GM12878 (cell line): ENCODE measurements at regions not wholly inside any gene's neighbourhood (a gene's known extent, or its start where the extent isn't known, plus 50 kb on each side); places are given as distances from the start of the nearest gene placed in this dataset.

Experiments
- ATAC-seq: fragments of 200-7000 bp; cut with Tn5 transposase; 3 replicates; pipeline ENCODE4 v1.9.1; 2020; ENCODE audit warnings: mild to moderate bottlenecking, moderate library complexity
- BruUV-seq: library from RNA; stranded (reverse); fragments of 400-500 nt; replicated peaks from 2 replicates; lab custom pipeline; 2021; lab: Mats Ljungman, UMichigan
- CTCF ChIA-PET: fragments of 300-600 bp; sonication (Branson Sonifier 250); formaldehyde crosslinking; extraction: SDS; loops from one replicate; lab custom pipeline; 2021; ENCODE audit warnings: inconsistent platforms; lab: Yijun Ruan, JAX
- POLR2A ChIA-PET: fragments of 350-600 bp; formaldehyde crosslinking; extraction: SDS; loops from one replicate; lab custom pipeline; 2021; ENCODE audit warnings: inconsistent platforms; lab: Charles Lee
- RAD21 ChIA-PET: fragments of 300-600 bp; sonication (Branson Sonifier 250); formaldehyde crosslinking; loops from one replicate; lab custom pipeline; 2023; ENCODE audit warnings: antibody characterized with exemption; ENCODE audit not compliant: unreplicated experiment; lab: Charles Lee
- SMC1A ChIA-PET: fragments of 300-600 bp; sonication (Branson Sonifier 250); formaldehyde crosslinking; loops from one replicate; lab custom pipeline; 2023; ENCODE audit not compliant: unreplicated experiment, uncharacterized antibody; lab: Charles Lee
- DNase-seq: peaks from one replicate; pipeline ENCODE4 v3.0.0-alpha.2; 2011; ENCODE audit warnings: low read depth, low spot score
- FAIRE-seq: peaks from 3 replicates; lab custom pipeline; 2011; peaks lifted over from hg19 to GRCh38; lab: Jason Lieb, UNC
- H2AFZ ChIP-seq: 2 replicates; pipeline ENCODE4 v1.6.0; 2011; ENCODE audit warnings: low read depth, low read length, control low read depth; ENCODE audit not compliant: control insufficient read depth
- H3K27ac ChIP-seq: 2 replicates; pipeline ENCODE4 v1.5.1; 2011; ENCODE audit warnings: control low read depth; ENCODE audit not compliant: control insufficient read depth, insufficient read depth
- H3K27me3 ChIP-seq, 2 experiments: replicated peaks in 1 of 2; 2 replicates each; pipeline versions ENCODE4 v1.6.0 to v1.6.1; 2011; ENCODE audit warnings: low read length in 1 of 2; ENCODE audit not compliant: control insufficient read depth in 2 of 2, insufficient read depth in 2 of 2
- H3K36me3 ChIP-seq, 2 experiments: 2 replicates each; pipeline ENCODE4 v1.5.1; 2011; ENCODE audit warnings: low read length in 1 of 2; ENCODE audit not compliant: control insufficient read depth in 2 of 2, insufficient read depth in 2 of 2
- H3K4me1 ChIP-seq: 2 replicates; pipeline ENCODE4 v1.6.1; 2011; ENCODE audit warnings: mild to moderate bottlenecking, low read length, moderate library complexity, mixed read lengths; ENCODE audit not compliant: control insufficient read depth, insufficient read depth
- H3K4me2 ChIP-seq: 2 replicates; pipeline ENCODE4 v1.6.0; 2011; ENCODE audit warnings: control low read depth; ENCODE audit not compliant: control insufficient read depth, insufficient read depth
- H3K4me3 ChIP-seq: fragments of 200-600 bp; sonication (generic); 2 replicates; pipeline ENCODE4 v1.5.1; 2016
- H3K79me2 ChIP-seq: 2 replicates; pipeline ENCODE4 v1.6.0; 2011; ENCODE audit warnings: low read length; ENCODE audit not compliant: control insufficient read depth, insufficient read depth
- H3K9ac ChIP-seq: 2 replicates; pipeline ENCODE4 v1.8.0; 2011; ENCODE audit warnings: low read length, control low read depth, mixed read lengths; ENCODE audit not compliant: control insufficient read depth, insufficient read depth
- H3K9me3 ChIP-seq: replicated peaks from 3 replicates; pipeline ENCODE4 v1.5.1; 2011; ENCODE audit warnings: mild to moderate bottlenecking, low read length; ENCODE audit not compliant: control insufficient read depth, insufficient read depth
- H4K20me1 ChIP-seq: 2 replicates; pipeline ENCODE4 v1.6.0; 2011; ENCODE audit not compliant: control insufficient read depth, insufficient read depth
- BCLAF1 ChIP-seq: fragments of 450-650 bp; IDR thresholded peaks from 2 replicates; pipeline ENCODE4 v1.6.1; 2017; ENCODE audit warnings: antibody characterized with exemption, mild to moderate bottlenecking, moderate library complexity
- CUX1 ChIP-seq: IDR thresholded peaks from 2 replicates; pipeline ENCODE4 v1.6.1; 2012; ENCODE audit warnings: improper control_type of control experiment, low read depth, low read length; ENCODE audit not compliant: insufficient replicate concordance
- FOS ChIP-seq: IDR thresholded peaks from 3 replicates; pipeline ENCODE4 v1.6.1; 2011; ENCODE audit warnings: borderline replicate concordance; ENCODE audit not compliant: insufficient read length; ENCODE audit errors: extremely low read depth
- IRF5 ChIP-seq: fragments of 450-650 bp; IDR thresholded peaks from 2 replicates; pipeline ENCODE4 v1.6.1; 2017; ENCODE audit warnings: borderline replicate concordance
- KAT2A ChIP-seq: conservative IDR thresholded peaks from 2 replicates; pipeline ENCODE4 v1.6.1; 2011; ENCODE audit warnings: low read depth, low read length; ENCODE audit not compliant: control insufficient read depth
- NKRF ChIP-seq: fragments of 450-650 bp; conservative IDR thresholded peaks from 2 replicates; pipeline ENCODE4 v1.6.1; 2017; ENCODE audit warnings: mild to moderate bottlenecking, moderate library complexity
- PKNOX1 ChIP-seq: fragments of 450-650 bp; IDR thresholded peaks from 2 replicates; pipeline ENCODE4 v1.6.1; 2016; ENCODE audit warnings: mild to moderate bottlenecking
- SUPT20H ChIP-seq: IDR thresholded peaks from 2 replicates; pipeline ENCODE4 v1.6.1; 2011; ENCODE audit warnings: low read depth, mild to moderate bottlenecking, low read length, moderate library complexity, borderline replicate concordance; ENCODE audit not compliant: control insufficient read depth
- ZZZ3 ChIP-seq: IDR thresholded peaks from 2 replicates; pipeline ENCODE4 v1.6.1; 2011; ENCODE audit warnings: low read depth; ENCODE audit not compliant: control insufficient read depth, insufficient read length
- WGBS: methylation state at CpG from one replicate; pipeline ENCODE4 v1.1.6; 2016; ENCODE audit warnings: low lambda C conversion rate; ENCODE audit not compliant: insufficient replicate concordance, insufficient coverage; ENCODE audit errors: missing lambda C conversion rate; 5-methylcytosine and 5-hydroxymethylcytosine counted together
- in situ Hi-C: fragments of 300-500 bp; cut with MboI; formaldehyde crosslinking; loops from 9 replicates; pipeline ENCODE4 v1.14.3; 2018; ENCODE audit warnings: mixed read lengths
- intact Hi-C: fragments of 100-400 bp; cut with micrococcal nuclease; formaldehyde crosslinking; loops from one replicate; pipeline ENCODE4 v1.14.2; 2022; ENCODE audit not compliant: unreplicated experiment

GRCh38 chrX:85516131-85516530 lies 136.7 kb upstream of the POF1B start (continued):
- TF ChIP-seq IRF5 = no peak
- TF ChIP-seq BCLAF1 = no peak

- intact Hi-C loops = no loop called here
- FAIRE-seq (no peak), ATAC-seq (no peak), DNase-seq (no peak)
- Histone ChIP-seq H3K36me3 (no peaks in the 10 kb centered on the region), H3K4me3 (no peak overlapping the region), H3K79me2 (no peaks in the 10 kb centered on the region), H3K9ac (no peak overlapping the region), H3K27me3 (no peaks in the 10 kb centered on the region), H2AFZ (no peak overlapping the region), H3K27ac (no peak overlapping the region), H3K4me2 (no peak overlapping the region), H4K20me1 (no peaks in the 10 kb centered on the region), H3K9me3 (no peaks in the 10 kb centered on the region), H3K4me1 (no peaks in the 10 kb centered on the region)
- CTCF ChIA-PET = interaction anchor here (0.9 to 1.2 kb wide), 2 partner anchors 396 to 408 kb away, joined by 3 read pairs; no protein-coding TSS in a partner anchor
- RAD21 ChIA-PET = no interaction called here
- SMC1A ChIA-PET = no interaction called here
- POLR2A ChIA-PET = no interaction called here
- WGBS = 13% methylated on average over 2 of the region's 2 CpGs
- BruUV-seq = no TSS peak
- in situ Hi-C loops = no loop called here
- no peak for TF ChIP-seq KAT2A
- TF ChIP-seq ZZZ3 = no peak
- no peak for TF ChIP-seq NKRF
- no peak for TF ChIP-seq FOS
- no peak for TF ChIP-seq PKNOX1
- no peak for TF ChIP-seq CUX1
- TF ChIP-seq SUPT20H = no peak
Observed at GRCh38 chrX:85506871-85507270, 127.4 kb upstream of the POF1B start.
